ENCODE measurements at regions not wholly inside any gene's neighbourhood (a gene's known extent, or its start where the extent isn't known, plus 50 kb on each side); places are given as distances from the start of the nearest gene placed in this dataset.

DNA sequence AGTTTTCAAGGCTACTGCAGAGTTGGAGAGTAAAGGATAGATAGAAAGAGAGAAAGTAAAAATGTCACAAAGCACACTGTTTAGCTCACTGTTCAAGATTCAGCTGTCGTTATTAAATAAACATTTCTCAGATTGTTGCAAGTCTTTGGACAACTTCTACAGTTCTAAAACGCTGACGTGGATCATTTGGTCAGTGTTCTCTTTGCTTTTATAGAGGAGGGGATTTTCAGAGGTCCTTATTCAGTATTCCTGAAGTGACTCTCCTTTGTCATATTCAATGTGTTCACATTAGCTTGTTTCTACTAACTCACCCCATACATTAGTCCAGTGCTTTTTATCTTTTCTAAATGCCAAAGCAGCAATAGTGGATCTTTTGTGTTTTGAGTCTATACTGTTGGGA is 154.7 kb upstream of the ARGLU1 start:
- TF ChIP-seq, protein P1, sequence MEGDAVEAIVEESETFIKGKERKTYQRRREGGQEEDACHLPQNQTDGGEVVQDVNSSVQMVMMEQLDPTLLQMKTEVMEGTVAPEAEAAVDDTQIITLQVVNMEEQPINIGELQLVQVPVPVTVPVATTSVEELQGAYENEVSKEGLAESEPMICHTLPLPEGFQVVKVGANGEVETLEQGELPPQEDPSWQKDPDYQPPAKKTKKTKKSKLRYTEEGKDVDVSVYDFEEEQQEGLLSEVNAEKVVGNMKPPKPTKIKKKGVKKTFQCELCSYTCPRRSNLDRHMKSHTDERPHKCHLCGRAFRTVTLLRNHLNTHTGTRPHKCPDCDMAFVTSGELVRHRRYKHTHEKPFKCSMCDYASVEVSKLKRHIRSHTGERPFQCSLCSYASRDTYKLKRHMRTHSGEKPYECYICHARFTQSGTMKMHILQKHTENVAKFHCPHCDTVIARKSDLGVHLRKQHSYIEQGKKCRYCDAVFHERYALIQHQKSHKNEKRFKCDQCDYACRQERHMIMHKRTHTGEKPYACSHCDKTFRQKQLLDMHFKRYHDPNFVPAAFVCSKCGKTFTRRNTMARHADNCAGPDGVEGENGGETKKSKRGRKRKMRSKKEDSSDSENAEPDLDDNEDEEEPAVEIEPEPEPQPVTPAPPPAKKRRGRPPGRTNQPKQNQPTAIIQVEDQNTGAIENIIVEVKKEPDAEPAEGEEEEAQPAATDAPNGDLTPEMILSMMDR (IDR thresholded peaks at IDR 0.05), result no peak
- no peaks in the 10 kb centered on the region for H3K36me3 Mint-ChIP-seq (ENCODE audit: low read depth)
- H3K4me1 Mint-ChIP-seq (ENCODE audit: low read depth), result no peaks in the 10 kb centered on the region
- no peak overlapping the region for H3K27ac ChIP-seq (ENCODE audit: low read depth in 1 of 2, low read length in 2 of 2)
- no peaks in the 10 kb centered on the region for H3K9me3 ChIP-seq (ENCODE audit: control insufficient read depth in 1 of 2, insufficient read depth in 1 of 2, low read length in 2 of 2)
- intact Hi-C loops (cut with DNase I, micrococcal nuclease), result no loop called here
- H3K4me3 ChIP-seq (ENCODE audit: low read length), result no peak overlapping the region
- POLR2A ChIA-PET, result no interaction called here
- ATAC-seq (ENCODE audit: poor library complexity) (no peak), DNase-seq (no peak)
- peaks cover 14% of the 10 kb centered on the region for H3K27me3 Mint-ChIP-seq
- H3K4me3 Mint-ChIP-seq, result no peak overlapping the region
- no peaks in the 10 kb centered on the region for H3K36me3 ChIP-seq (ENCODE audit: insufficient read depth, low read length)
- CTCF ChIA-PET, result no interaction called here
- H3K4me1 ChIP-seq (ENCODE audit: insufficient read depth, low read length), result no peaks in the 10 kb centered on the region
- H3K27ac Mint-ChIP-seq, result no peak overlapping the region
- no peaks in the 10 kb centered on the region for H3K27me3 ChIP-seq (ENCODE audit: control insufficient read depth in 1 of 2, insufficient read depth in 2 of 2, low read length in 2 of 2)
- peaks cover 8% of the 10 kb centered on the region for H3K9me3 Mint-ChIP-seq

DNA sequence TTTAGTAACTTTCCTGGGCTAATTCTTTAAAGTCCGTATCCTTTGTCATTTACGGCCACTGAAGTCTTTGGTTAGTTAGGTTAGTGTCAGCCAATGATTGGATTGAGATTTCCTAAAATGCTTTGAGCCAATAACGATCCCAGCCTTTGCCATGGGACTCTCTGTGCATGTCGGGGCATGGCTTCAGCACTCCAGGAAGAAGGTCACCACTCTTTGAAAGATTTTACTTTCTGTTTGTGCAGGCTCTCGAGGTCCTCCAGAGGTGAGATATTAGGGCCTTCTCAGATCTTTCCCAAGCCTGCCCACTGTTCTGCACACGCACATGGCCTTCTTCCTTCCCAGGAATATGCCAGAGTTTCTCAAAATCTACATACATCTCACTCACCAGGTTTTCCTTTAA is 153.7 kb upstream of the ARGLU1 start:
- H3K27me3 ChIP-seq (ENCODE audit: control insufficient read depth in 1 of 2, insufficient read depth in 2 of 2, low read length in 2 of 2), result no peaks in the 10 kb centered on the region
- DNase-seq (no peak), ATAC-seq (ENCODE audit: poor library complexity) (no peak)
- TF ChIP-seq, protein P1 (IDR thresholded peaks at IDR 0.05), result no peak
- POLR2A ChIA-PET, result no interaction called here
- H3K9me3 ChIP-seq (ENCODE audit: control insufficient read depth in 1 of 2, insufficient read depth in 1 of 2, low read length in 2 of 2), result no peaks in the 10 kb centered on the region
- peaks cover 14% of the 10 kb centered on the region for H3K27me3 Mint-ChIP-seq
- CTCF ChIA-PET, result no interaction called here
- no peak overlapping the region for H3K27ac ChIP-seq (ENCODE audit: low read depth in 1 of 2, low read length in 2 of 2)
- no peak overlapping the region for H3K4me3 ChIP-seq (ENCODE audit: low read length)
- H3K36me3 ChIP-seq (ENCODE audit: insufficient read depth, low read length), result no peaks in the 10 kb centered on the region
- H3K4me1 Mint-ChIP-seq (ENCODE audit: low read depth), result no peaks in the 10 kb centered on the region
- intact Hi-C loops (cut with DNase I, micrococcal nuclease), result no loop called here
- peaks cover 12% of the 10 kb centered on the region for H3K9me3 Mint-ChIP-seq
- no peaks in the 10 kb centered on the region for H3K4me1 ChIP-seq (ENCODE audit: insufficient read depth, low read length)
- H3K4me3 Mint-ChIP-seq, result no peak overlapping the region
- H3K36me3 Mint-ChIP-seq (ENCODE audit: low read depth), result no peaks in the 10 kb centered on the region
- H3K27ac Mint-ChIP-seq, result no peak overlapping the region

DNA sequence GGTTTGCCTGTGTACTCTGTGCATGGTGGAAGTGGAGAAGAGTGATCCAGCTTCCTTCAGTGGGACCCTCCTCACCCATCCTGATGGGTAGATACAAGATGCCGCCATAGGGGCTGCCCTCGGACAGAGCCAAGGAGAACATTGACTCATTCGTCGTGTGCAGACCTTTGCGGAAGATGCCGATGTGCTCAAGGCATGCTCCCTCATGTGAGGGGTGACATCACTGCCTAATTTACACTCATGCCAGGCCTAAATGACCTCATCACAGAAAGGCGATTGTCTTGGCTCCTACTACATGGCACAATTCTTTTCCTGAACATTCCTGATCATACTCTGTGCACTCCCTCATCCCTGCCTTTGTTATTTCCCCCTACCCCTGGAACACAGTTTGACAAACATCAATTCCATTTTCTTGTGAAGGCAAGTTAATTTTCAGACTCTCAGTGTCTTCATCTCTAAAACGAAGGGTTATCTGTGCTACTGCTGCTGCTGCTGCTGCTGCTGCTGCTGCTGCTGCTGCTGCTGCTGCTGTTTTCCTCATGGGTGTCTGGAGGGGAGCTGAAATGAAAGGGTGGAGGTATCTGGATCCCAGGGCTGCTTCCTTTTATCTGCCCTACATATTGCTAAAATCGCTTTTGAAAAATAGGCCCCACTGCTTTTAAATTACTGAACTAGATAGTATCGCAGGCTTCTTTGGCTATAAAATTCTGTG is 146.5 kb upstream of the ARGLU1 start:
- H3K27me3 ChIP-seq (ENCODE audit: control insufficient read depth in 1 of 2, insufficient read depth in 2 of 2, low read length in 2 of 2), result no peaks in the 10 kb centered on the region
- Mint-ChIP-seq H3K4me1 (ENCODE audit: low read depth) (no peaks in the 10 kb centered on the region), H3K27me3 (no peaks in the 10 kb centered on the region), H3K36me3 (ENCODE audit: low read depth) (no peaks in the 10 kb centered on the region), H3K4me3 (no peak overlapping the region), H3K9me3 (peaks cover 7% of the 10 kb centered on the region), H3K27ac (no peak overlapping the region)
- no peak overlapping the region for H3K4me3 ChIP-seq (ENCODE audit: low read length)
- intact Hi-C loops (cut with DNase I, micrococcal nuclease), result no loop called here
- POLR2A ChIA-PET, result no interaction called here
- CTCF ChIA-PET, result no interaction called here
- H3K9me3 ChIP-seq (ENCODE audit: control insufficient read depth in 1 of 2, insufficient read depth in 1 of 2, low read length in 2 of 2), result no peaks in the 10 kb centered on the region
- no peaks in the 10 kb centered on the region for H3K4me1 ChIP-seq (ENCODE audit: insufficient read depth, low read length)
- no peak overlapping the region for H3K27ac ChIP-seq (ENCODE audit: low read depth in 1 of 2, low read length in 2 of 2)
- ATAC-seq (ENCODE audit: poor library complexity) (no peak), DNase-seq (no peak)
- TF ChIP-seq, protein P1 (IDR thresholded peaks at IDR 0.05), result no peak
- H3K36me3 ChIP-seq (ENCODE audit: insufficient read depth, low read length), result no peaks in the 10 kb centered on the region

Data from CD4-positive, alpha-beta T cell (primary cell).